Neuronal stem cell (in vitro differentiated cells): ENCODE measurements at regions not wholly inside any gene's neighbourhood (a gene's known extent, or its start where the extent isn't known, plus 50 kb on each side); places are given as distances from the start of the nearest gene placed in this dataset.

ENCODE experiments used
- DNase-seq: peaks from one replicate; pipeline ENCODE4 v3.0.0-alpha.2; 2013; ENCODE audit warnings: low spot score
- H2AFZ ChIP-seq: one replicate; pipeline ENCODE4 v1.6.1; 2013; ENCODE audit warnings: mild to moderate bottlenecking, low read length, inconsistent platforms
- H2AK5ac ChIP-seq: 2 replicates; pipeline ENCODE4 v1.6.1; 2013; ENCODE audit warnings: low read depth, mild to moderate bottlenecking, inconsistent platforms, low read length, moderate library complexity, mixed read lengths
- H2BK120ac ChIP-seq: 2 replicates; pipeline ENCODE4 v1.6.1; 2013; ENCODE audit warnings: low read depth, mild to moderate bottlenecking, inconsistent platforms, low read length, moderate library complexity, mixed read lengths
- H2BK12ac ChIP-seq: one replicate; pipeline ENCODE4 v1.6.1; 2013; ENCODE audit warnings: low read length, inconsistent platforms
- H2BK15ac ChIP-seq: 2 replicates; pipeline ENCODE4 v1.6.1; 2013; ENCODE audit warnings: mild to moderate bottlenecking, low read length, inconsistent platforms, mixed read lengths
- H2BK5ac ChIP-seq: one replicate; pipeline ENCODE4 v1.6.1; 2013; ENCODE audit warnings: inconsistent platforms, mild to moderate bottlenecking, low read length, moderate library complexity
- H3K14ac ChIP-seq: one replicate; pipeline ENCODE4 v1.6.1; 2013; ENCODE audit warnings: low read length, inconsistent platforms
- H3K18ac ChIP-seq: 2 replicates; pipeline ENCODE4 v1.6.1; 2013; ENCODE audit warnings: low read length, inconsistent platforms
- H3K23ac ChIP-seq: 2 replicates; pipeline ENCODE4 v1.6.1; 2013; ENCODE audit warnings: low read depth, mild to moderate bottlenecking, mixed read lengths, low read length, inconsistent platforms; ENCODE audit not compliant: poor library complexity
- H3K27ac ChIP-seq: replicated peaks from 3 replicates; pipeline ENCODE4 v1.5.1; 2013; ENCODE audit warnings: low read length, inconsistent platforms
- H3K27me3 ChIP-seq, 3 experiments: 2 replicates each; pipeline ENCODE4 v1.6.1; 2013; ENCODE audit warnings: low read length in 3 of 3, mild to moderate bottlenecking in 2 of 3, inconsistent platforms in 1 of 3, low read depth in 1 of 3, mixed read lengths in 1 of 3, moderate library complexity in 1 of 3; ENCODE audit not compliant: control insufficient read depth in 3 of 3, insufficient read depth in 3 of 3
- H3K36me3 ChIP-seq, 2 donors: replicated peaks in 1 of 2; 2 replicates each; pipeline ENCODE4 v1.6.1; 2013; ENCODE audit warnings: low read length in 2 of 2; ENCODE audit not compliant: control insufficient read depth in 2 of 2, insufficient read depth in 2 of 2
- H3K4ac ChIP-seq: 2 replicates; pipeline ENCODE4 v1.6.1; 2013; ENCODE audit warnings: inconsistent platforms, mild to moderate bottlenecking, low read length, moderate library complexity
- H3K4me1 ChIP-seq, 2 donors: 1 replicate in 1 of 2; 2 replicates in 1 of 2; pipeline ENCODE4 v1.6.1; 2013; ENCODE audit warnings: low read length in 2 of 2, low read depth in 1 of 2; ENCODE audit not compliant: control insufficient read depth in 2 of 2, insufficient read depth in 1 of 2
- H3K4me2 ChIP-seq: one replicate; pipeline ENCODE4 v1.6.1; 2013; ENCODE audit warnings: mild to moderate bottlenecking, low read length, inconsistent platforms; ENCODE audit not compliant: insufficient read depth, poor library complexity, severe bottlenecking
- H3K4me3 ChIP-seq, 2 donors: 2 replicates each; pipeline ENCODE4 v1.5.1; 2013; ENCODE audit warnings: low read length in 2 of 2, mild to moderate bottlenecking in 2 of 2, inconsistent platforms in 1 of 2, moderate library complexity in 1 of 2
- H3K79me1 ChIP-seq: one replicate; pipeline ENCODE4 v1.6.1; 2013; ENCODE audit warnings: low read depth, mild to moderate bottlenecking, inconsistent platforms, low read length, moderate library complexity
- H3K9ac ChIP-seq: one replicate; pipeline ENCODE4 v1.6.1; 2013; ENCODE audit warnings: mild to moderate bottlenecking, low read depth, low read length, inconsistent platforms; ENCODE audit not compliant: poor library complexity
- H3K9me3 ChIP-seq, 2 donors: replicated peaks in 1 of 2; 2 replicates each; pipeline versions ENCODE3 to v1.6.1; 2013; ENCODE audit warnings: low read length in 2 of 2, mild to moderate bottlenecking in 2 of 2, inconsistent platforms in 1 of 2, low read depth in 1 of 2, mixed read lengths in 1 of 2, moderate library complexity in 1 of 2; ENCODE audit not compliant: control insufficient read depth in 2 of 2, insufficient read depth in 1 of 2
- H4K8ac ChIP-seq: one replicate; pipeline ENCODE4 v1.6.1; 2013; ENCODE audit warnings: low read depth, mild to moderate bottlenecking, inconsistent platforms, low read length, moderate library complexity
- H4K91ac ChIP-seq: one replicate; pipeline ENCODE4 v1.6.1; 2013; ENCODE audit warnings: low read length, low read depth, mild to moderate bottlenecking, inconsistent platforms; ENCODE audit not compliant: poor library complexity
- WGBS, 2 donors: extraction: QIAGEN DNeasy Blood & Tissue Kit; methylation state at CpG; one replicate each; pipeline ENCODE4 v1.1.7; 2013; ENCODE audit warnings: missing lambda C conversion rate in 2 of 2, mixed read lengths in 1 of 2; ENCODE audit not compliant: insufficient read length in 2 of 2, insufficient replicate concordance in 1 of 2; ENCODE audit errors: extremely low coverage in 2 of 2; 5-methylcytosine and 5-hydroxymethylcytosine counted together

- Histone ChIP-seq H3K36me3 (no peaks in the 10 kb centered on the region), H3K9ac (no peak overlapping the region), H4K91ac (no peak overlapping the region), H3K4me2 (peak overlapping the region; percentile 51), H2BK120ac (no peak overlapping the region), H2AK5ac (no peak overlapping the region), H2AFZ (peak overlapping the region; percentile 81), H3K23ac (no peak overlapping the region), H3K9me3 (peaks cover 0 to 6% of the 10 kb centered on the region in 2 donors), H3K79me1 (no peaks in the 10 kb centered on the region), H3K18ac (peak overlapping the region; percentile 92), H2BK5ac (no peak overlapping the region), H2BK15ac (no peak overlapping the region), H3K4ac (no peak overlapping the region), H3K27me3 (no peaks in the 10 kb centered on the region), H2BK12ac (no peak overlapping the region), H3K14ac (no peak overlapping the region), H3K4me1 (peaks cover 12 to 42% of the 10 kb centered on the region in 2 donors), H3K27ac (no peak overlapping the region), H4K8ac (no peak overlapping the region), H3K4me3 (peak overlapping the region in 1 of 2 donors; percentile 22)
- WGBS, 2 donors: no CpG with 5 or more reads among the region's 7 CpGs
- peak; percentile 37 for DNase-seq
Observed at GRCh38 chr5:125575891-125576505, 829.6 kb upstream of the ZNF608 start.

- no peak for DNase-seq
Observed at GRCh38 chr5:125576822-125577221, 830.4 kb upstream of the ZNF608 start.

GRCh38 chr5:125578551-125578950 lies 832.1 kb upstream of the ZNF608 start:
- no peaks in the 10 kb centered on the region for H3K79me1 ChIP-seq

More at GRCh38 chr5:125576822-125577221, 830.4 kb upstream of the ZNF608 start:
- Histone ChIP-seq H3K36me3 (no peaks in the 10 kb centered on the region), H2BK5ac (no peak overlapping the region), H3K4me2 (no peak overlapping the region), H3K4ac (no peak overlapping the region), H3K23ac (no peak overlapping the region), H3K14ac (no peak overlapping the region), H2AK5ac (no peak overlapping the region), H2BK12ac (no peak overlapping the region), H3K9me3 (peaks cover 0 to 6% of the 10 kb centered on the region in 2 donors), H3K4me3 (no peak overlapping the region), H4K8ac (no peak overlapping the region), H2BK15ac (no peak overlapping the region), H3K27me3 (no peaks in the 10 kb centered on the region), H2BK120ac (no peak overlapping the region), H3K9ac (no peak overlapping the region), H2AFZ (peak overlapping the region; percentile 30), H3K79me1 (no peaks in the 10 kb centered on the region), H3K18ac (no peak overlapping the region), H3K27ac (no peak overlapping the region), H4K91ac (no peak overlapping the region), H3K4me1 (peaks cover 12 to 42% of the 10 kb centered on the region in 2 donors)
- no CpG with 5 or more reads among the region's 3 CpGs for WGBS, 2 donors

GRCh38 chr5:125579182-125579581 lies 832.7 kb upstream of the ZNF608 start:
- Histone ChIP-seq H3K23ac (no peak overlapping the region), H2BK5ac (no peak overlapping the region), H4K91ac (no peak overlapping the region), H2BK15ac (no peak overlapping the region), H2AFZ (no peak overlapping the region), H3K9ac (no peak overlapping the region), H3K18ac (no peak overlapping the region), H2BK120ac (no peak overlapping the region), H3K9me3 (peaks cover 0 to 6% of the 10 kb centered on the region in 2 donors), H3K36me3 (no peaks in the 10 kb centered on the region), H2AK5ac (no peak overlapping the region), H2BK12ac (no peak overlapping the region), H3K27ac (no peak overlapping the region), H4K8ac (no peak overlapping the region), H3K4me2 (no peak overlapping the region), H3K79me1 (no peaks in the 10 kb centered on the region), H3K4ac (no peak overlapping the region), H3K4me3 (no peak overlapping the region), H3K14ac (no peak overlapping the region), H3K27me3 (no peaks in the 10 kb centered on the region), H3K4me1 (peaks cover 11 to 27% of the 10 kb centered on the region in 2 donors)
- DNase-seq: no peak
- WGBS, 2 donors: no CpG with 5 or more reads among the region's 5 CpGs

More at GRCh38 chr5:125578551-125578950, 832.1 kb upstream of the ZNF608 start:
- no peak overlapping the region for H2BK120ac ChIP-seq
- H4K91ac ChIP-seq: no peak overlapping the region
- no peak overlapping the region for H3K9ac ChIP-seq
- no peak overlapping the region for H2AFZ ChIP-seq
- no peak overlapping the region for H3K4ac ChIP-seq
- no CpG with 5 or more reads among the region's 1 CpG for whole genome bisulfite sequencing, 2 donors
- H3K23ac ChIP-seq: no peak overlapping the region
- H2AK5ac ChIP-seq: no peak overlapping the region
- no peak overlapping the region for H3K27ac ChIP-seq
- no peaks in the 10 kb centered on the region for H3K36me3 ChIP-seq
- no peak overlapping the region for H3K14ac ChIP-seq
- H3K27me3 ChIP-seq: no peaks in the 10 kb centered on the region
- peaks cover 11 to 33% of the 10 kb centered on the region in 2 donors for H3K4me1 ChIP-seq
- no peak overlapping the region for H3K4me2 ChIP-seq
- no peak for DNase-seq
- no peak overlapping the region for H3K4me3 ChIP-seq
- no peak overlapping the region for H4K8ac ChIP-seq
- no peak overlapping the region for H2BK15ac ChIP-seq
- H3K18ac ChIP-seq: no peak overlapping the region
- no peak overlapping the region for H2BK5ac ChIP-seq
- peaks cover 0 to 6% of the 10 kb centered on the region in 2 donors for H3K9me3 ChIP-seq
- no peak overlapping the region for H2BK12ac ChIP-seq
